Adrenal gland (tissue), 9 donors: ENCODE measurements at regions not wholly inside any gene's neighbourhood (a gene's known extent, or its start where the extent isn't known, plus 50 kb on each side); places are given as distances from the start of the nearest gene placed in this dataset.

Source experiments
- DNase-seq, 7 donors: peaks; one replicate each; pipeline ENCODE4 v3.0.0-alpha.2; 2019 to 2020
- H3K27ac ChIP-seq, 5 donors: fragments of 200-600 bp; sonication (generic) in 4 of 5; 1 replicate in 3 of 5; 2 replicates in 2 of 5; pipeline versions ENCODE4 v1.5.1 to v1.8.0; 2016 to 2020; ENCODE audit warnings: mild to moderate bottlenecking in 1 of 5
- H3K27me3 ChIP-seq: fragments of 200-600 bp; 2 replicates; pipeline ENCODE4 v1.8.0; 2021
- H3K36me3 ChIP-seq, 2 donors: fragments of 200-600 bp; replicated peaks in 1 of 2; 1 replicate in 1 of 2; 2 replicates in 1 of 2; pipeline versions ENCODE4 v1.5.1 to v1.8.0; 2018 to 2022
- H3K4me1 ChIP-seq, 2 donors: fragments of 200-600 bp; replicated peaks in 1 of 2; 1 replicate in 1 of 2; 2 replicates in 1 of 2; pipeline versions ENCODE4 v1.5.1 to v1.8.0; 2018 to 2021
- H3K4me3 ChIP-seq, 4 donors: fragments of 200-600 bp; sonication (generic) in 3 of 4; one replicate each; pipeline ENCODE4 v1.5.1; 2016 to 2018
- H3K9me3 ChIP-seq, 3 donors: fragments of 200-600 bp; sonication (generic) in 1 of 3; replicated peaks in 1 of 3; 1 replicate in 2 of 3; 2 replicates in 1 of 3; pipeline versions ENCODE4 v1.5.1 to v1.8.0; 2016 to 2021
- CTCF ChIP-seq, 6 experiments: fragments of 450-650 bp in 4 of 6; fragments of 200-600 bp in 2 of 6; sonication (generic) in 1 of 6; IDR thresholded peaks; 1 replicate in 5 of 6; 2 replicates in 1 of 6; pipeline versions ENCODE4 v1.5.1 to v1.8.0; 2016 to 2021; ENCODE audit warnings: antibody characterized with exemption in 6 of 6, mild to moderate bottlenecking in 2 of 6, moderate library complexity in 1 of 6
- POLR2A ChIP-seq, 2 donors: fragments of 450-650 bp; IDR thresholded peaks; one replicate each; pipeline ENCODE4 v1.6.1; 2017; ENCODE audit warnings: antibody characterized with exemption in 2 of 2, mild to moderate bottlenecking in 2 of 2, moderate library complexity in 1 of 2
- WGBS, 4 donors: extraction: QIAGEN DNeasy Blood & Tissue Kit in 2 of 4; methylation state at CpG; one replicate each; pipeline versions ENCODE4 v1.1.5 to v1.1.7; 2013 to 2017; 5-methylcytosine and 5-hydroxymethylcytosine counted together
- intact Hi-C, 2 donors: fragments of 100-400 bp; cut with DNase I; formaldehyde crosslinking; loops; one replicate each; pipeline versions ENCODE4 v1.14.1 to v1.15.0; 2022 to 2023
- donor health status: healthy with polysubstance abuse.
- donor health status: Bipolar disorder and iron deficiency.
- donor health status: DM: yes; HTN: yes; CAD: no.
- donor health status: DM: no; HTN: no; CAD: no.
- donor health status: DM: no; HTN: no; CAD: no.

- intact Hi-C loops, result no loop called here
- TF ChIP-seq CTCF (IDR thresholded peaks at IDR 0.05), result no peak
- no peak for TF ChIP-seq POLR2A (IDR thresholded peaks at IDR 0.05)
- H3K27ac ChIP-seq, result no peak overlapping the region
- H3K27me3 ChIP-seq, result no peaks in the 10 kb centered on the region
- H3K4me3 ChIP-seq, result no peak overlapping the region
- no peaks in the 10 kb centered on the region for H3K4me1 ChIP-seq
- H3K9me3 ChIP-seq, result peaks cover 0 to 3% (median 0%) of the 10 kb centered on the region in 3 donors
- no peak for DNase-seq
- H3K36me3 ChIP-seq, result no peaks in the 10 kb centered on the region
Measured at GRCh38 chr13:22693691-22694090, 487.1 kb upstream of the SGCG start.

GRCh38 chr13:22696433-22696832 is 484.3 kb upstream of the SGCG start:
- Histone ChIP-seq H3K9me3 (peaks cover 0 to 3% (median 0%) of the 10 kb centered on the region in 3 donors), H3K27me3 (no peaks in the 10 kb centered on the region), H3K4me1 (no peaks in the 10 kb centered on the region), H3K36me3 (no peaks in the 10 kb centered on the region), H3K27ac (no peak overlapping the region), H3K4me3 (no peak overlapping the region)
- 57 to 90% (median 74%) methylated on average over 41 of the region's 41 CpGs for WGBS, 4 donors
- DNase-seq, result no peak
- intact Hi-C loops, result no loop called here
- TF ChIP-seq POLR2A (IDR thresholded peaks at IDR 0.05), result no peak
- TF ChIP-seq CTCF (IDR thresholded peaks at IDR 0.05), result no peak

- H3K36me3 ChIP-seq, result no peaks in the 10 kb centered on the region
Measured at GRCh38 chr13:22698467-22698866, 482.3 kb upstream of the SGCG start.

GRCh38 chr13:22700246-22700887 is 480.4 kb upstream of the SGCG start:
- H3K27me3 ChIP-seq, result no peaks in the 10 kb centered on the region
- DNase-seq, result no peak
- H3K4me3 ChIP-seq, result no peak overlapping the region
- no peaks in the 10 kb centered on the region for H3K36me3 ChIP-seq
- intact Hi-C loops, result no loop called here
- no peak overlapping the region for H3K27ac ChIP-seq
- no peak for TF ChIP-seq CTCF (IDR thresholded peaks at IDR 0.05)
- TF ChIP-seq POLR2A (IDR thresholded peaks at IDR 0.05), result no peak
- no peaks in the 10 kb centered on the region for H3K9me3 ChIP-seq
- WGBS, 4 donors, result 71 to 81% (median 76%) methylated on average over 6 of the region's 6 CpGs
- H3K4me1 ChIP-seq, result no peaks in the 10 kb centered on the region

More at GRCh38 chr13:22698467-22698866, 482.3 kb upstream of the SGCG start:
- peaks cover 0 to under 1% (median 0%) of the 10 kb centered on the region in 3 donors for H3K9me3 ChIP-seq
- H3K27ac ChIP-seq, result no peak overlapping the region
- 52 to 60% (median 55%) methylated on average over 2 of the region's 2 CpGs for WGBS, 4 donors
- H3K4me3 ChIP-seq, result no peak overlapping the region
- no peaks in the 10 kb centered on the region for H3K27me3 ChIP-seq
- intact Hi-C loops, result no loop called here
- H3K4me1 ChIP-seq, result no peaks in the 10 kb centered on the region
- no peak for DNase-seq
- TF ChIP-seq CTCF (IDR thresholded peaks at IDR 0.05) (no peak), POLR2A (IDR thresholded peaks at IDR 0.05) (no peak)
